ENCODE measurements at regions not wholly inside any gene's neighbourhood (a gene's known extent, or its start where the extent isn't known, plus 50 kb on each side); places are given as distances from the start of the nearest gene placed in this dataset.

GRCh38 chr12:115380546-115381120 lies 696.7 kb upstream of the TBX3 start:
- peaks cover under 1% of the 10 kb centered on the region for H3K4me1 Mint-ChIP-seq (ENCODE audit: low read depth)
- no peak for DNase-seq
- peaks cover 3% of the 10 kb centered on the region for H3K9me3 Mint-ChIP-seq
- no peak for TF ChIP-seq CTCF (IDR thresholded peaks at IDR 0.05)
- ATAC-seq: no peak
- ChIA-PET CTCF (no interaction called here), POLR2A (no interaction called here)
- H3K36me3 Mint-ChIP-seq (ENCODE audit: low read depth): no peaks in the 10 kb centered on the region
- intact Hi-C loops (cut with micrococcal nuclease): no loop called here
- peaks cover 1% of the 10 kb centered on the region for H3K27me3 Mint-ChIP-seq
- H3K27ac Mint-ChIP-seq: no peak overlapping the region
- H3K4me3 Mint-ChIP-seq: no peak overlapping the region

GRCh38 chr12:115378291-115378690 lies 694.3 kb upstream of the TBX3 start:
- no peak for DNase-seq
- Mint-ChIP-seq H3K27me3 (peaks cover 1% of the 10 kb centered on the region), H3K27ac (no peak overlapping the region), H3K4me3 (no peak overlapping the region), H3K36me3 (ENCODE audit: low read depth) (no peaks in the 10 kb centered on the region), H3K4me1 (ENCODE audit: low read depth) (peaks cover 10% of the 10 kb centered on the region), H3K9me3 (peaks cover 14% of the 10 kb centered on the region)
- intact Hi-C loops (cut with micrococcal nuclease): no loop called here
- no peak for ATAC-seq
- ChIA-PET CTCF (no interaction called here), POLR2A (no interaction called here)
- TF ChIP-seq CTCF (IDR thresholded peaks at IDR 0.05): no peak

- intact Hi-C loops (cut with micrococcal nuclease): no loop called here
- ChIA-PET POLR2A (no interaction called here), CTCF (no interaction called here)
- DNase-seq (no peak), ATAC-seq (no peak)
- H3K27ac Mint-ChIP-seq: no peak overlapping the region
- H3K27me3 Mint-ChIP-seq: peaks cover 1% of the 10 kb centered on the region
- no peak for TF ChIP-seq CTCF (IDR thresholded peaks at IDR 0.05)
- peaks cover 10% of the 10 kb centered on the region for H3K4me1 Mint-ChIP-seq (ENCODE audit: low read depth)
- no peaks in the 10 kb centered on the region for H3K36me3 Mint-ChIP-seq (ENCODE audit: low read depth)
- no peak overlapping the region for H3K4me3 Mint-ChIP-seq
- peaks cover 14% of the 10 kb centered on the region for H3K9me3 Mint-ChIP-seq
These were observed 693.8 kb upstream of the TBX3 start for GRCh38 chr12:115377779-115378178.

- no peak for ATAC-seq
- ChIA-PET CTCF (no interaction called here), POLR2A (no interaction called here)
- TF ChIP-seq CTCF (IDR thresholded peaks at IDR 0.05): no peak
- Mint-ChIP-seq H3K4me1 (ENCODE audit: low read depth) (peaks cover 10% of the 10 kb centered on the region), H3K27ac (no peak overlapping the region), H3K9me3 (peaks cover 14% of the 10 kb centered on the region), H3K27me3 (peaks cover 1% of the 10 kb centered on the region), H3K4me3 (no peak overlapping the region), H3K36me3 (ENCODE audit: low read depth) (no peaks in the 10 kb centered on the region)
- intact Hi-C loops (cut with micrococcal nuclease): no loop called here
- no peak for DNase-seq
These were observed 693.3 kb upstream of the TBX3 start for GRCh38 chr12:115377230-115377629.

GRCh38 chr12:115375186-115375991 lies 691.4 kb upstream of the TBX3 start:
- Mint-ChIP-seq H3K27ac (no peak overlapping the region), H3K4me1 (ENCODE audit: low read depth) (peaks cover 10% of the 10 kb centered on the region), H3K4me3 (no peak overlapping the region), H3K9me3 (peaks cover 14% of the 10 kb centered on the region), H3K36me3 (ENCODE audit: low read depth) (no peaks in the 10 kb centered on the region), H3K27me3 (no peaks in the 10 kb centered on the region)
- DNase-seq (peak; percentile 19), ATAC-seq (peak; percentile 67)
- POLR2A ChIA-PET: no interaction called here
- intact Hi-C loops (cut with micrococcal nuclease): no loop called here
- CTCF ChIA-PET: no interaction called here
- TF ChIP-seq CTCF (IDR thresholded peaks at IDR 0.05): no peak

Measured in activated CD8-positive, alpha-beta T cell treated with anti-CD3 and anti-CD28 coated beads for 36 hours (primary cell).